SK-N-SH treated with all-trans-retinoic acid at 6 μM for 48 hours (cell line): ENCODE measurements at regions not wholly inside any gene's neighbourhood (a gene's known extent, or its start where the extent isn't known, plus 50 kb on each side); places are given as distances from the start of the nearest gene placed in this dataset.

ENCODE experiments used
- ATAC-seq: fragments of 200-7000 bp; cut with Tn5 transposase; 3 replicates; pipeline ENCODE4 v1.9.1; 2020; ENCODE audit warnings: mild to moderate bottlenecking, moderate library complexity
- ARNTL ChIP-seq: fragments of 450-650 bp; formaldehyde crosslinking; IDR thresholded peaks from 2 replicates; pipeline ENCODE4 v1.5.0; 2020; ENCODE audit warnings: low read depth, mild to moderate bottlenecking, moderate library complexity, borderline replicate concordance
- CSDC2 ChIP-seq: fragments of 250-450 bp; sonication (Bioruptor Pico); IDR thresholded peaks from 2 replicates; pipeline ENCODE4 v1.5.0; 2020; ENCODE audit warnings: mild to moderate bottlenecking, moderate library complexity
- ESRRG ChIP-seq: fragments of 250-450 bp; sonication (Bioruptor Pico); IDR thresholded peaks from 2 replicates; pipeline ENCODE4 v1.6.1; 2021; ENCODE audit warnings: mild to moderate bottlenecking
- GLIS3 ChIP-seq: fragments of 250-450 bp; sonication (Bioruptor Pico); IDR thresholded peaks from 2 replicates; pipeline ENCODE4 v1.5.0; 2020; ENCODE audit warnings: mild to moderate bottlenecking, moderate library complexity
- ISL1 ChIP-seq: fragments of 250-450 bp; sonication (Bioruptor Pico); IDR thresholded peaks from 2 replicates; pipeline ENCODE4 v2.1.2; 2022; ENCODE audit warnings: mild to moderate bottlenecking, moderate library complexity
- OSR1 ChIP-seq: fragments of 250-450 bp; sonication (Bioruptor Pico); IDR thresholded peaks from 2 replicates; pipeline ENCODE4 v1.8.0; 2022; ENCODE audit warnings: moderate library complexity, mild to moderate bottlenecking, inconsistent platforms
- RARB ChIP-seq: fragments of 250-450 bp; sonication (Bioruptor Pico); IDR thresholded peaks from 2 replicates; pipeline ENCODE4 v1.8.0; 2021; ENCODE audit warnings: mild to moderate bottlenecking, moderate library complexity
- SNAI2 ChIP-seq: fragments of 250-450 bp; sonication (Bioruptor Pico); IDR thresholded peaks from 2 replicates; pipeline ENCODE4 v1.5.0; 2020; ENCODE audit warnings: mild to moderate bottlenecking, moderate library complexity
- TCF4 ChIP-seq: fragments of 250-450 bp; sonication (Bioruptor Pico); IDR thresholded peaks from 2 replicates; pipeline ENCODE4 v1.8.0; 2021; ENCODE audit warnings: mild to moderate bottlenecking, moderate library complexity, borderline replicate concordance
- TOX ChIP-seq: fragments of 250-450 bp; sonication (Bioruptor Pico); IDR thresholded peaks from 2 replicates; pipeline ENCODE4 v1.8.0; 2021; ENCODE audit warnings: mild to moderate bottlenecking, moderate library complexity, borderline replicate concordance
- ZC3H10 ChIP-seq: fragments of 250-450 bp; sonication (Bioruptor Pico); IDR thresholded peaks from 2 replicates; pipeline ENCODE4 v1.5.1; 2021; ENCODE audit warnings: mild to moderate bottlenecking, moderate library complexity
- ZFP3 ChIP-seq: fragments of 250-450 bp; sonication (Bioruptor Pico); IDR thresholded peaks from 2 replicates; pipeline ENCODE4 v1.5.0; 2020; ENCODE audit warnings: mild to moderate bottlenecking, moderate library complexity
- ZFP30 ChIP-seq: fragments of 450-650 bp; formaldehyde crosslinking; IDR thresholded peaks from 2 replicates; pipeline ENCODE4 v1.5.0; 2022; ENCODE audit warnings: mild to moderate bottlenecking, moderate library complexity
- ZNF565 ChIP-seq: fragments of 450-650 bp; formaldehyde crosslinking; conservative IDR thresholded peaks from 2 replicates; pipeline ENCODE4 v1.5.0; 2020; ENCODE audit warnings: low read depth, mild to moderate bottlenecking, moderate library complexity
- ZNF70 ChIP-seq: fragments of 450-650 bp; formaldehyde crosslinking; IDR thresholded peaks from 2 replicates; pipeline ENCODE4 v1.5.0; 2020; ENCODE audit warnings: mild to moderate bottlenecking, moderate library complexity
- ZNF8 ChIP-seq: fragments of 450-650 bp; formaldehyde crosslinking; IDR thresholded peaks from 2 replicates; pipeline ENCODE4 v1.5.0; 2020; ENCODE audit warnings: mild to moderate bottlenecking, moderate library complexity
- TF ChIP-seq, protein P1 (sequence below): fragments of 250-450 bp; sonication (Bioruptor Pico); IDR thresholded peaks from 2 replicates; pipeline ENCODE4 v1.8.0; 2021; ENCODE audit warnings: low read depth, mild to moderate bottlenecking, moderate library complexity, borderline replicate concordance
- TF ChIP-seq, protein P2 (sequence below): fragments of 250-450 bp; sonication (Bioruptor Pico); IDR thresholded peaks from 2 replicates; pipeline ENCODE4 v1.8.0; 2020; ENCODE audit warnings: mild to moderate bottlenecking, moderate library complexity, borderline replicate concordance
- TF ChIP-seq, protein P3 (sequence below): fragments of 250-450 bp; sonication (Bioruptor Pico); IDR thresholded peaks from 2 replicates; pipeline ENCODE4 v1.5.0; 2020; ENCODE audit warnings: mild to moderate bottlenecking, moderate library complexity

DNA sequence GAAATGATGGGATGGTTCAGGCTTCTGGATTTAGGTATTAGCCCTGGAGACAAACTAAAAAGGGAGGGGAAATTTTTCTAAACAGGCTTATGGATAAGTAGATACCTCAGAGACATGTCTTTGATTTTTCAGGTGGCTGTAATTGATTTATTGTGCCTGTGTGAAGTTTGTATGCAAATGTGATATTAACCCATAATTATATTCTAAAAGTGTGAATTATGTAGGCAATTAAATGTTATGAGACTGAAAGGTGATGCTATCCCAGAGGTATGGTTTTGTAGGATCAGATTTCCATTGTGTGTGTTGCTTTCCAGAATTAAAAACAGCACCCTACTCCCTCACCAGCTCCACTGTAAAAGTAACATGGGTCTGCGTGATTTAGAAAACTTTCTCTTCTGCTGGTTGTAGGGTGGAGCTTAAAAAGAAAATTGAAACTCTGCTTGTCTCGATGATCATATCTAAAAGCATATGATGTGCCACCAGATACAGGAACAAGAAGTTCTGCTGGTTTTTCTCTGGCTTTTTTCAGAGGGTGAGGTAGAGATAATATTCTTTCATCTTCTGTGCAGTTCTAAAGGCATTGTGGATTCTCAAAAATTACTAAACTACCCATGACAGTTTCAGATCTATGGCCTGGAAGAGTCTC is 71.8 kb upstream of the TAF11L2 start:
- ATAC-seq: no peak
- TF ChIP-seq ISL1 (no peak), ZFP3 (CRISPR knock-in tag) (no peak), ZNF8 (CRISPR knock-in tag) (no peak), ZNF70 (no peak), SNAI2 (CRISPR knock-in tag) (no peak), ARNTL (no peak), OSR1 (CRISPR knock-in tag) (no peak), ZNF565 (CRISPR knock-in tag) (no peak)
- TF ChIP-seq, protein P1, sequence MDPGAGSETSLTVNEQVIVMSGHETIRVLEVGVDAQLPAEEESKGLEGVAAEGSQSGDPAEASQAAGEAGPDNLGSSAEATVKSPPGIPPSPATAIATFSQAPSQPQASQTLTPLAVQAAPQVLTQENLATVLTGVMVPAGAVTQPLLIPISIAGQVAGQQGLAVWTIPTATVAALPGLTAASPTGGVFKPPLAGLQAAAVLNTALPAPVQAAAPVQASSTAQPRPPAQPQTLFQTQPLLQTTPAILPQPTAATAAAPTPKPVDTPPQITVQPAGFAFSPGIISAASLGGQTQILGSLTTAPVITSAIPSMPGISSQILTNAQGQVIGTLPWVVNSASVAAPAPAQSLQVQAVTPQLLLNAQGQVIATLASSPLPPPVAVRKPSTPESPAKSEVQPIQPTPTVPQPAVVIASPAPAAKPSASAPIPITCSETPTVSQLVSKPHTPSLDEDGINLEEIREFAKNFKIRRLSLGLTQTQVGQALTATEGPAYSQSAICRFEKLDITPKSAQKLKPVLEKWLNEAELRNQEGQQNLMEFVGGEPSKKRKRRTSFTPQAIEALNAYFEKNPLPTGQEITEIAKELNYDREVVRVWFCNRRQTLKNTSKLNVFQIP: no peak
- TF ChIP-seq, protein P2, sequence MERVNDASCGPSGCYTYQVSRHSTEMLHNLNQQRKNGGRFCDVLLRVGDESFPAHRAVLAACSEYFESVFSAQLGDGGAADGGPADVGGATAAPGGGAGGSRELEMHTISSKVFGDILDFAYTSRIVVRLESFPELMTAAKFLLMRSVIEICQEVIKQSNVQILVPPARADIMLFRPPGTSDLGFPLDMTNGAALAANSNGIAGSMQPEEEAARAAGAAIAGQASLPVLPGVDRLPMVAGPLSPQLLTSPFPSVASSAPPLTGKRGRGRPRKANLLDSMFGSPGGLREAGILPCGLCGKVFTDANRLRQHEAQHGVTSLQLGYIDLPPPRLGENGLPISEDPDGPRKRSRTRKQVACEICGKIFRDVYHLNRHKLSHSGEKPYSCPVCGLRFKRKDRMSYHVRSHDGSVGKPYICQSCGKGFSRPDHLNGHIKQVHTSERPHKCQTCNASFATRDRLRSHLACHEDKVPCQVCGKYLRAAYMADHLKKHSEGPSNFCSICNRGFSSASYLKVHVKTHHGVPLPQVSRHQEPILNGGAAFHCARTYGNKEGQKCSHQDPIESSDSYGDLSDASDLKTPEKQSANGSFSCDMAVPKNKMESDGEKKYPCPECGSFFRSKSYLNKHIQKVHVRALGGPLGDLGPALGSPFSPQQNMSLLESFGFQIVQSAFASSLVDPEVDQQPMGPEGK: no peak

DNA sequence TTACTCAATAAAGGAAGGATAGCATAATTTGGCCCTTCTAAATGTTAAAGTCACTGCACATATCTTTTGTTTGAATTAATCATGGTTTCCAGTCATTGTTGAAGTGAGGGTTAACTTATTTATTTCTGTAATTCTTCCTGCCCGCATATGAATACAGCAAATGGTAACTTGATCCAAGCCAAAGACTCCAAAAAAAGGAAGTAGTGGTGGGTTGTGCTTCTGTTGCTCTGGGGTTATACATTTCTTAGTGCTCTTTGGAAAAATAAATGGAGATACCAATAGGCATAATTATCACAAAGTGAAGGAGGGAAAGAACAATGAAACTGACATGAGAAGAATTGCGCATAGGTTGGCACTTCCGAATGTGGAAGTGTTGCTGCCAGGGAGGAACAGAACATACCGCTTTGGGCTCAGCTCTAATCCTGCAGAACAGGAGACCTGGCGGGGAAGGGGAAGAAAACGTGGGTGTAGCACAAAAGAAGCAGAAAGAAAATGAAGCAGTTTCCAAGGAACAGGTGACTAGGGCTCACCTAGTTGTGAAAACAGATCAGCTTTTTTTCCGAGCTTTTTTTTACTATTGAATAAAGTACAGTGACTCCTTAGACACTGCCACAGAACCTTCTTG is 69.7 kb upstream of the TAF11L2 start:
- no peak for ATAC-seq
- TF ChIP-seq ESRRG (CRISPR knock-in tag): no peak
- no peak for TF ChIP-seq OSR1 (CRISPR knock-in tag)

DNA sequence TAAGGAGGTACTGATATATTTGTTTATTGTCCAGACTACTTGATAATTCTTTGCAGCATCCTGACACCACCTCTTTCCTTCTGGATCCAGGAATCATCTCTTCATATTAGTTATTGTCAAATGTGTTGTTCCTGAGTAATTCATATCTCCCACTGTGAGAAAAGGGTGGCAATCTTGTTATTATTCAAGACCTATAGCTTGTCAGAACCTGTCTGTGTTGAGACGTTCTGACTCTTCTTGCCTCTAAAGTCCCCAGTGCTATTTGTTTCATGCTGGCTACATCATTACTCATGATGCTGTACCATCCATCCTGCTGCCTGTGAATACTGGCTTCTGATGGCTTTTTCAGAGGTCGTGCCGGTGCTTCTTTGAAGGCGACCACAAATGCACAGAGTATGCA is 68.7 kb upstream of the TAF11L2 start:
- TF ChIP-seq ZFP3 (CRISPR knock-in tag) (no peak), GLIS3 (CRISPR knock-in tag) (no peak)
- ATAC-seq: no peak

DNA sequence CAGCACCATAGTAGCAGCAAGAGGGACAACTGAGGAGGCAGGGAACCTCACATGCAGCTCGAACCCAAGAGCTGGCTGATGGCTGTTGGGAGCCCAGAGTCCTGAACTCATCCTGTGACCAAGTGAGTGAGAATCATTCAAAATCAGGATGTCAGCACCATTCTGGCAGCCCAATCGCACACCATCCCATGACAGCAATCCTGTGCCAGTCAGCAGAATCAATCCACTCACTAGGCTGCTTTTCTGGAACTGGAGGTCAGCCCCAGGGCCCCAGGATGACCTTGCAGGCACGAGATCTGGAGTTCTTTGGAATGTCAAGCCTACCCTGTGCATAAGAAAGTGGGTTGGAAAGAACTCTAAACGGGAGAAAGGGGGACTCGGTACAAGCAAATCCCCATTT is 67.8 kb upstream of the TAF11L2 start:
- TF ChIP-seq TCF4 (CRISPR knock-in tag): no peak
- no peak for TF ChIP-seq ZNF70
- TF ChIP-seq, protein P1: no peak
- no peak for ATAC-seq

DNA sequence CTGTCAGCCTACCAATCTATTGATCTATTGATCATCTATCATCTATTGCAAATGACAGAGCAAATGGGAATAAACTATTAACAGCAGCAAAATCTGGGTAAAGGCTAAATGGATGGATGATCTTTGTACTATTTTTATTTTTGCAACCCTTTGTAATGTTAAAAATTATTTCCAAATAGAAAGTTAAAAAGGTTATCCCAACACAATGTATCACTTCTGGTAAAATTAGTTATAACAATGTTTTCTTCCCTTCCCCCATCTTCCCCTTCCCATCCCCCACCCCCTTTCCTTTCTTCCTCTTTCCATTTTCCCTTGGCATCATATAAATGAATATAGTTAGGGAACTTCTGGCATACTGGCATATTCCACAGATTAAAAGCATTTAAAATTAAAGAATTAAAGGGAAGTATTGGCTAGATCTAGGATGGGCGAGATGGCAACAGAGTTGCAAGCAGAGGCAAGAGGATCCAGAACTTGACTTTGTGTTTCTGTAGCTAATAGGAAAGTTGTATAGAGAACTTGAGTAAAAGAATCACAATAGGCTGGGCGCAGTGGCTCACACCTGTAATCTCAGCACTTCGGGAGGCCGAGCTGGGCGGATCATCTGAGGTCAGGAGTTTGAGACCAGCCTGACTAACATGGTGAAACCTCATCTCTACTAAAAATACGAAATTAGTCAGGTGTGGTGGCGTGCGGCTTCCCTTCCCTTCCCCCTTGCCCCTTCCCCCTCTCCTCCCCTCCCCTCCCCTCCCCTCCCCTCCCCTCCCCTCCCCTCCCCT is 66.6 kb upstream of the TAF11L2 start:
- TF ChIP-seq GLIS3 (CRISPR knock-in tag): no peak
- TF ChIP-seq ISL1: no peak
- TF ChIP-seq, all 23 proteins: peak for 0
- no peak for ATAC-seq

DNA sequence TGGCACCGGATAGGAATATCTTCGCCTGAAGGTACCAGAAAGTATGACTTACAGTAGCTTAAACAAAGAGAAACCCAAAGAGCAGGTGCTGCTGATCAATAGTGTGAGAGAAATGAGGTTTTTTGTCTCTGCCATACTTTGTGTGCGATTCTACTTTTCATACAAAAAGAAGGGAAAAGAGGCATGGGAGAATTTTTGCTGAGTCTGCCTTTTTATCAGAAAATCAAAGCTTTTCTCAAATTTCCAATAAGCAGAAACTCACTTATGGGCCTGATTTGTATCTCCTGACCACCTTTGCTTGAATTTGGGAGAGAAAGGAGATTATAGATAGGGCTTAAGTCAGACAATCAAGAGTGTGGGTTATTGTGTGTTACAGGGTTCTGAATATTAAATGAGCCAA is 65.5 kb upstream of the TAF11L2 start:
- no peak for TF ChIP-seq ARNTL
- no peak for TF ChIP-seq CSDC2 (CRISPR knock-in tag)
- TF ChIP-seq, protein P3, sequence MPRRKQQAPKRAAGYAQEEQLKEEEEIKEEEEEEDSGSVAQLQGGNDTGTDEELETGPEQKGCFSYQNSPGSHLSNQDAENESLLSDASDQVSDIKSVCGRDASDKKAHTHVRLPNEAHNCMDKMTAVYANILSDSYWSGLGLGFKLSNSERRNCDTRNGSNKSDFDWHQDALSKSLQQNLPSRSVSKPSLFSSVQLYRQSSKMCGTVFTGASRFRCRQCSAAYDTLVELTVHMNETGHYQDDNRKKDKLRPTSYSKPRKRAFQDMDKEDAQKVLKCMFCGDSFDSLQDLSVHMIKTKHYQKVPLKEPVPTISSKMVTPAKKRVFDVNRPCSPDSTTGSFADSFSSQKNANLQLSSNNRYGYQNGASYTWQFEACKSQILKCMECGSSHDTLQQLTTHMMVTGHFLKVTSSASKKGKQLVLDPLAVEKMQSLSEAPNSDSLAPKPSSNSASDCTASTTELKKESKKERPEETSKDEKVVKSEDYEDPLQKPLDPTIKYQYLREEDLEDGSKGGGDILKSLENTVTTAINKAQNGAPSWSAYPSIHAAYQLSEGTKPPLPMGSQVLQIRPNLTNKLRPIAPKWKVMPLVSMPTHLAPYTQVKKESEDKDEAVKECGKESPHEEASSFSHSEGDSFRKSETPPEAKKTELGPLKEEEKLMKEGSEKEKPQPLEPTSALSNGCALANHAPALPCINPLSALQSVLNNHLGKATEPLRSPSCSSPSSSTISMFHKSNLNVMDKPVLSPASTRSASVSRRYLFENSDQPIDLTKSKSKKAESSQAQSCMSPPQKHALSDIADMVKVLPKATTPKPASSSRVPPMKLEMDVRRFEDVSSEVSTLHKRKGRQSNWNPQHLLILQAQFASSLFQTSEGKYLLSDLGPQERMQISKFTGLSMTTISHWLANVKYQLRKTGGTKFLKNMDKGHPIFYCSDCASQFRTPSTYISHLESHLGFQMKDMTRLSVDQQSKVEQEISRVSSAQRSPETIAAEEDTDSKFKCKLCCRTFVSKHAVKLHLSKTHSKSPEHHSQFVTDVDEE (CRISPR knock-in tag): no peak
- no peak for TF ChIP-seq ZC3H10 (CRISPR knock-in tag)
- TF ChIP-seq ZFP30 (CRISPR knock-in tag): no peak
- TF ChIP-seq ZNF565 (CRISPR knock-in tag): no peak
- no peak for TF ChIP-seq ISL1
- TF ChIP-seq SNAI2 (CRISPR knock-in tag): no peak
- no peak for TF ChIP-seq ZNF8 (CRISPR knock-in tag)
- TF ChIP-seq RARB (CRISPR knock-in tag): no peak
- TF ChIP-seq TOX: no peak
- no peak for ATAC-seq
